GM19240 (cell line): ENCODE measurements at regions not wholly inside any gene's neighbourhood (a gene's known extent, or its start where the extent isn't known, plus 50 kb on each side); places are given as distances from the start of the nearest gene placed in this dataset.
"Not testable (repeated sequence)": the region's sequence is repeated elsewhere in the genome, so short reads cannot be mapped to it uniquely, and the experiment has no call there.

Experiments
- DNase-seq: peaks from one replicate; pipeline ENCODE4 v3.0.0; 2011; ENCODE audit warnings: low spot score; ENCODE audit not compliant: insufficient read length

- no peak for DNase-seq
Measured at GRCh38 chr21:14058566-14058965, 152.2 kb downstream of the LIPI start.

- DNase-seq = not testable (repeated sequence)
Measured at GRCh38 chr21:14057841-14058481, 152.8 kb downstream of the LIPI start.

- DNase-seq = no peak
Measured at GRCh38 chr21:14057313-14057712, 153.4 kb downstream of the LIPI start.

GRCh38 chr21:14056771-14057191, 154.0 kb downstream of the LIPI start:
- no peak for DNase-seq

- DNase-seq = not testable (repeated sequence)
Measured at GRCh38 chr21:14055746-14056515, 154.8 kb downstream of the LIPI start.

GRCh38 chr21:14054682-14055081, 156.1 kb downstream of the LIPI start:
- no peak for DNase-seq

GRCh38 chr21:14050121-14050520, 160.6 kb downstream of the LIPI start:
- no peak for DNase-seq

- no peak for DNase-seq
Measured at GRCh38 chr21:14046401-14046800, 164.4 kb downstream of the LIPI start.

GRCh38 chr21:14040386-14040785, 170.4 kb downstream of the LIPI start:
- no peak for DNase-seq

GRCh38 chr21:14028619-14029018, 182.1 kb downstream of the LIPI start:
- not testable (repeated sequence) for DNase-seq

- DNase-seq = peak; percentile 46
Measured at GRCh38 chr21:14027235-14027869, 183.4 kb downstream of the LIPI start.

- DNase-seq = not testable (repeated sequence)
Measured at GRCh38 chr21:14020108-14020507, 190.6 kb downstream of the LIPI start.

- not testable (repeated sequence) for DNase-seq
Measured at GRCh38 chr21:14015841-14016240, 194.9 kb downstream of the LIPI start.

GRCh38 chr21:14013623-14014498, 196.9 kb downstream of the LIPI start:
- not testable (repeated sequence) for DNase-seq

- DNase-seq = no peak
Measured at GRCh38 chr21:14013056-14013603, 197.6 kb downstream of the LIPI start.

GRCh38 chr21:14012409-14012808, 198.3 kb downstream of the LIPI start:
- DNase-seq = no peak

GRCh38 chr21:14011751-14012150, 199.0 kb downstream of the LIPI start:
- not testable (repeated sequence) for DNase-seq

- DNase-seq = not testable (repeated sequence)
Measured at GRCh38 chr21:14011149-14011548, 199.6 kb downstream of the LIPI start.

- DNase-seq = no peak
Measured at GRCh38 chr21:14010729-14011128, 200.0 kb downstream of the LIPI start.

- not testable (repeated sequence) for DNase-seq
Measured at GRCh38 chr21:14009990-14010389, 200.8 kb downstream of the LIPI start.
